DND-41 (cell line): ENCODE measurements at regions not wholly inside any gene's neighbourhood (a gene's known extent, or its start where the extent isn't known, plus 50 kb on each side); places are given as distances from the start of the nearest gene placed in this dataset.

Experiments used
- ATAC-seq: fragments of 200-7000 bp; cut with Tn5 transposase; 3 replicates; pipeline ENCODE4 v1.9.1; 2021; ENCODE audit warnings: low read depth; ENCODE audit not compliant: insufficient read depth
- DNase-seq: peaks from one replicate; pipeline ENCODE4 v3.0.0-alpha.2; 2020
- H2AFZ ChIP-seq: 2 replicates; pipeline ENCODE4 v1.6.0; 2012; ENCODE audit warnings: low read depth, low read length
- H3K27ac ChIP-seq: 2 replicates; pipeline ENCODE4 v1.5.1; 2012; ENCODE audit warnings: low read length, inconsistent platforms
- H3K27me3 ChIP-seq: fragments of 200-600 bp; sonication (generic); 2 replicates; pipeline ENCODE4 v1.6.0; 2012; ENCODE audit warnings: low read length, mild to moderate bottlenecking, inconsistent platforms; ENCODE audit not compliant: insufficient read depth, poor library complexity
- H3K36me3 ChIP-seq: 2 replicates; pipeline ENCODE4 v1.5.1; 2012; ENCODE audit warnings: low read length, inconsistent platforms; ENCODE audit not compliant: insufficient read depth
- H3K4me1 ChIP-seq: 2 replicates; pipeline ENCODE4 v1.5.1; 2012; ENCODE audit warnings: mild to moderate bottlenecking, low read length; ENCODE audit not compliant: insufficient read depth
- H3K4me2 ChIP-seq: 2 replicates; pipeline ENCODE4 v1.6.0; 2012; ENCODE audit warnings: mild to moderate bottlenecking, moderate library complexity, low read length, inconsistent platforms; ENCODE audit not compliant: insufficient read depth
- H3K4me3 ChIP-seq, 2 experiments: fragments of 200-600 bp in 1 of 2; shearing (Covaris generic) in 1 of 2; 2 replicates each; pipeline ENCODE4 v1.5.1; 2012 to 2016; ENCODE audit warnings: inconsistent platforms in 2 of 2, low read length in 2 of 2, mild to moderate bottlenecking in 2 of 2, low read depth in 1 of 2, moderate library complexity in 1 of 2
- H3K79me2 ChIP-seq: 2 replicates; pipeline ENCODE4 v1.6.0; 2012; ENCODE audit warnings: low read length, inconsistent platforms; ENCODE audit not compliant: insufficient read depth
- H3K9ac ChIP-seq: 2 replicates; pipeline ENCODE4 v1.6.0; 2012; ENCODE audit warnings: low read depth, mild to moderate bottlenecking, inconsistent platforms, low read length, moderate library complexity
- H3K9me3 ChIP-seq: 2 replicates; pipeline ENCODE4 v1.5.1; 2012; ENCODE audit warnings: low read length, moderate library complexity, mild to moderate bottlenecking, inconsistent platforms; ENCODE audit not compliant: insufficient read depth, severe bottlenecking
- H4K20me1 ChIP-seq: 2 replicates; pipeline ENCODE4 v1.6.0; 2012; ENCODE audit warnings: low read length; ENCODE audit not compliant: insufficient read depth
- EZH2 ChIP-seq: IDR thresholded peaks from 3 replicates; pipeline ENCODE4 v1.6.1; 2012; ENCODE audit warnings: borderline replicate concordance, low read depth, mild to moderate bottlenecking, moderate library complexity, low read length, inconsistent platforms; ENCODE audit not compliant: severe bottlenecking
- TF ChIP-seq, protein P1 (sequence below): IDR thresholded peaks from 2 replicates; pipeline ENCODE4 v1.5.1; 2012; ENCODE audit warnings: borderline replicate concordance, low read length, moderate library complexity, mild to moderate bottlenecking; ENCODE audit not compliant: poor library complexity, severe bottlenecking; ENCODE audit errors: extremely low read depth

DNA sequence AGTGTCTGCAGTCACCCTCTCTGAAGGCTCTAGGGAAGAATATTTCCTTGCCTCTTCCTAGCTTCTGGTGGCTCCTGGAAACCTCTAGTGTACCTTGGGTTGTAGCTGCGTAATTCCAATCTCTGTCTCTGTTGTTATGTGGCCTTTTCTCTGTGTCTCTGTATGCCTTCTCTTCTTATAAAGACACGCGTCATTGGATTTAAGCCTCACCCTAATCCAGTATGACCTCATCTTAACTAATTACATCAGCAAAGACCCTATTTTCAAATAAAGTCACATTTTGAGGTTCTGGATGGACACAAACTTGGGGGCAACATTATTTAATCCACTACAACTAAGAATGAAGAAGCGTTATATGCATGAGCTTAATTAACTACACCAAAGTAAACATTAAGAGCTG, 111.4 kb upstream of the ZNF184 start:
- Histone ChIP-seq H3K27ac (no peak overlapping the region), H3K27me3 (peaks cover 3% of the 10 kb centered on the region), H3K36me3 (no peaks in the 10 kb centered on the region), H2AFZ (no peak overlapping the region), H3K4me3 (no peak overlapping the region), H3K9me3 (no peaks in the 10 kb centered on the region), H4K20me1 (no peaks in the 10 kb centered on the region), H3K9ac (no peak overlapping the region), H3K4me2 (no peak overlapping the region), H3K4me1 (no peaks in the 10 kb centered on the region), H3K79me2 (no peaks in the 10 kb centered on the region)
- ATAC-seq = no peak
- TF ChIP-seq, protein P1, sequence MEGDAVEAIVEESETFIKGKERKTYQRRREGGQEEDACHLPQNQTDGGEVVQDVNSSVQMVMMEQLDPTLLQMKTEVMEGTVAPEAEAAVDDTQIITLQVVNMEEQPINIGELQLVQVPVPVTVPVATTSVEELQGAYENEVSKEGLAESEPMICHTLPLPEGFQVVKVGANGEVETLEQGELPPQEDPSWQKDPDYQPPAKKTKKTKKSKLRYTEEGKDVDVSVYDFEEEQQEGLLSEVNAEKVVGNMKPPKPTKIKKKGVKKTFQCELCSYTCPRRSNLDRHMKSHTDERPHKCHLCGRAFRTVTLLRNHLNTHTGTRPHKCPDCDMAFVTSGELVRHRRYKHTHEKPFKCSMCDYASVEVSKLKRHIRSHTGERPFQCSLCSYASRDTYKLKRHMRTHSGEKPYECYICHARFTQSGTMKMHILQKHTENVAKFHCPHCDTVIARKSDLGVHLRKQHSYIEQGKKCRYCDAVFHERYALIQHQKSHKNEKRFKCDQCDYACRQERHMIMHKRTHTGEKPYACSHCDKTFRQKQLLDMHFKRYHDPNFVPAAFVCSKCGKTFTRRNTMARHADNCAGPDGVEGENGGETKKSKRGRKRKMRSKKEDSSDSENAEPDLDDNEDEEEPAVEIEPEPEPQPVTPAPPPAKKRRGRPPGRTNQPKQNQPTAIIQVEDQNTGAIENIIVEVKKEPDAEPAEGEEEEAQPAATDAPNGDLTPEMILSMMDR = no peak
- no peak for DNase-seq

DNA sequence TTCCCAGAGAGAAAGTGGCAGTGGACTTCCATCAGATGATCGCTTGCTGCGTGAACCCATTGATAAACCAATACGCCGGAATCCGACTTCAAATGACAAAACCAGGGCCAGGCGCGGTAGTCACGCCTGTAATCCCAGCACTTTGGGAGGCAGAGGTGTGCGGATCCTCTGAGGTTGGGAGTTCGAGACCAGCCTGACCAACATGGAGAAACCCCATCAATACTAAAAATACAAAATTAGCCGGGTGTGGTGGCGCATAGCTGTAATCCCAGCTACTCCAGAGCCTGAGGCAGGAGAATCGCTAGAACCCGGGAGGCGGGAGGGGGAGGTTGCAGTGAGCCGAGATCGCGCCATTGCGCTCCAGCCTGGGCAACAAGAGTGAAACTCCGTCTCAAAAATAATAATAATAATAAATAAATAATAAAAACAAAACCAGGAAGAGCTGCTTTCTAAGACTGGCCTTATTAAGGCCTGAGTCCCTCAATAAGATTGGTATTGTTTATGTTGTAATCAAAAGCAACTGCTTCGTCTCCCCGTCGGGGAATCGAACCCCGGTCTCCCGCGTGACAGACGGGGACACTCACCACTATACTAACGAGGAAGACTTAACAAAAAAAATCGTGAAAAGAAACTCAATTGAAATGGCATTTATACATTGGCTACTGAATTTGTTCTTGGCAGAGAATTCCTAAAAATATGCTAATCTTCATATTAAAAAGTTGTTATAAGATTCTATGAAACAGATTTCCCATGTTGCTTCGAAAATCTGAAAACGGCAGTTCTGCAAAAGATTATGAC, 110.2 kb upstream of the ZNF184 start:
- no peak for DNase-seq
- no peaks in the 10 kb centered on the region for H3K9me3 ChIP-seq
- H2AFZ ChIP-seq = no peak overlapping the region
- H3K9ac ChIP-seq = no peak overlapping the region
- H4K20me1 ChIP-seq = no peaks in the 10 kb centered on the region
- ATAC-seq = no peak
- H3K4me2 ChIP-seq = no peak overlapping the region
- no peaks in the 10 kb centered on the region for H3K4me1 ChIP-seq
- H3K27me3 ChIP-seq = no peaks in the 10 kb centered on the region
- no peak overlapping the region for H3K4me3 ChIP-seq
- no peaks in the 10 kb centered on the region for H3K36me3 ChIP-seq
- H3K27ac ChIP-seq = no peak overlapping the region
- TF ChIP-seq, protein P1 = no peak
- no peak for TF ChIP-seq EZH2
- no peaks in the 10 kb centered on the region for H3K79me2 ChIP-seq

DNA sequence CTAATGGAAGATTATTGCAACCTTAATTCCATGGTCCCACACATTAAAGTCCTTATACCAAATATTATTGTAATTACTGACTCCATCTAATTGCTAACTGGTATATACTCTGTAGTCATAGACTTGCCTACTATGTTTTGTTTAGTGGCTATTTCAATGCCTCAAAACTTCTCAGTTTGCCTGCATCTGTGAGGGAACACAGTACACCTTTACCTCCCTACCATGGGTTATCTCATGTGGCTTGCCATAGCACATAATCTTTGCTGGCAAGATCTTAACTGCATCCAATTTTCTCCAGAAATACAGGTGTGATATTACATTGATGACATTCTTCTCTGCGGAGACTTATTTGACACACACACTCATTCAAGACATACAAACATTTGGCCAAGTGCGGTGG, 107.1 kb upstream of the ZNF184 start:
- no peaks in the 10 kb centered on the region for H3K27me3 ChIP-seq
- H3K79me2 ChIP-seq = no peaks in the 10 kb centered on the region
- no peaks in the 10 kb centered on the region for H3K4me1 ChIP-seq
- no peaks in the 10 kb centered on the region for H3K36me3 ChIP-seq
- H3K27ac ChIP-seq = no peak overlapping the region
- no peak overlapping the region for H3K9ac ChIP-seq
- H3K9me3 ChIP-seq = no peaks in the 10 kb centered on the region
- ATAC-seq (no peak), DNase-seq (no peak)
- H3K4me3 ChIP-seq = no peak overlapping the region
- no peaks in the 10 kb centered on the region for H4K20me1 ChIP-seq
- TF ChIP-seq EZH2 = no peak
- TF ChIP-seq, protein P1 = no peak
- H3K4me2 ChIP-seq = no peak overlapping the region
- no peak overlapping the region for H2AFZ ChIP-seq

DNA sequence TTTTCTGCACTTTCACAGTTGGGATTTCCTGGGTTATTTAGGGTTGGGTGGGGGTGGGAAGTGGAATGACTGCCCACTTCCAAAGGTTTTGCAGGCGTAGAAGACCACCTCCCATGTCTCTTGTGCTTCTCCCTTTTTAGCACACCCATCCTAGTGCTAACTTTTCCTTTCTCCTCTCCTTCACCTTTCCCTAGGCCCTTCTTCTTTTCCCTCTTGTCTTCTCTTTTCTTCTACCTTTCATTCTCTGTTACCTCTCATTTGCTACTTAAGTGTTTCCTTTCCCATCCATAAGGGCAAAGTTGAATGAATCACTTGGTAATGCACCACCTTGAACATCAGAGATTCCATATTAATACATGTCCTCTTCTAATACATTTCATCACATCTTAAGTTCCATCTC, 105.0 kb upstream of the ZNF184 start:
- DNase-seq = no peak
- Histone ChIP-seq H3K4me1 (no peaks in the 10 kb centered on the region), H2AFZ (no peak overlapping the region), H3K27me3 (no peaks in the 10 kb centered on the region), H3K36me3 (no peaks in the 10 kb centered on the region), H3K79me2 (no peaks in the 10 kb centered on the region), H3K9me3 (no peaks in the 10 kb centered on the region), H3K27ac (no peak overlapping the region), H4K20me1 (no peaks in the 10 kb centered on the region), H3K4me2 (no peak overlapping the region), H3K4me3 (no peak overlapping the region), H3K9ac (no peak overlapping the region)
- TF ChIP-seq, protein P1 = no peak
- TF ChIP-seq EZH2 = no peak
- ATAC-seq = no peak
